H1 (cell line): ENCODE measurements at regions not wholly inside any gene's neighbourhood (a gene's known extent, or its start where the extent isn't known, plus 50 kb on each side); places are given as distances from the start of the nearest gene placed in this dataset.

Experiments
- ATF3 ChIP-seq: IDR thresholded peaks from 2 replicates; pipeline ENCODE4 v1.6.1; 2011; ENCODE audit warnings: low read depth, mild to moderate bottlenecking, low read length; ENCODE audit not compliant: insufficient read depth
- CTCF ChIP-seq, 3 experiments: IDR thresholded peaks; 1 replicate in 2 of 3; 2 replicates in 1 of 3; pipeline versions ENCODE4 v1.5.1 to v1.6.1; 2011; ENCODE audit warnings: low read length in 3 of 3, mild to moderate bottlenecking in 3 of 3, inconsistent platforms in 2 of 3, low read depth in 1 of 3, moderate library complexity in 1 of 3; ENCODE audit not compliant: insufficient read depth in 1 of 3; ENCODE audit errors: control extremely low read depth in 1 of 3
- KDM4A ChIP-seq: IDR thresholded peaks from one replicate; pipeline ENCODE4 v1.7.1; 2012; ENCODE audit warnings: low read depth, mild to moderate bottlenecking, moderate library complexity, low read length, inconsistent platforms; ENCODE audit not compliant: severe bottlenecking
- POLR2AphosphoS5 ChIP-seq: IDR thresholded peaks from 2 replicates; pipeline ENCODE4 v1.6.1; 2011; ENCODE audit warnings: low read depth, low read length
- RXRA ChIP-seq: IDR thresholded peaks from 2 replicates; pipeline ENCODE4 v1.6.1; 2011; ENCODE audit warnings: low read depth, mild to moderate bottlenecking, low read length, moderate library complexity; ENCODE audit not compliant: insufficient read depth
- SIX5 ChIP-seq: IDR thresholded peaks from 2 replicates; pipeline ENCODE4 v1.6.1; 2011; ENCODE audit warnings: mild to moderate bottlenecking, low read depth, low read length
- TAF1 ChIP-seq: IDR thresholded peaks from 2 replicates; pipeline ENCODE4 v1.6.1; 2011; ENCODE audit warnings: mild to moderate bottlenecking, low read depth, low read length
- USF2 ChIP-seq: IDR thresholded peaks from 2 replicates; pipeline ENCODE4 v1.6.1; 2011; ENCODE audit warnings: low read length, improper control_type of control experiment

DNA sequence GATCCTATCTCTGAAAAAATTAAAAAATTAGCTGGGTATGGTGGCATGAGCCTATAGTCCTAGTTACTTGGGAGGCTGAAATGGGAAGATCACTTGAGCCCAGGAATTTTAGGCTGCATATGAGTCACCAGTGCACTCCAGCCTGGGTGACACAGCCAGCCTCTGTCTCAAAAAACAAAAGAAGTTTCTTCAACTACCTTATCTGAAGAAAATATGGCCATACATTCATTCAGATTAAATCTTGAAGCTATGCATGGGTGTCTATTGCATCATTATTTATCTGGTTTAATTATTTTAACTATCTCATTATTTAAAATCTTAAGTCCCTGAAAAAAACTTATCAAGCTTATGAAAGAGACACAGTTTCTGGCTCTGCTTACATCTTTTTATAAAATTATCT is 204.1 kb downstream of the SIM1 start:
- TF ChIP-seq KDM4A = no peak
- TF ChIP-seq CTCF (IDR thresholded peaks at IDR 0.05; ENCODE audit: control extremely low read depth in 1 of 3, insufficient read depth in 1 of 3, low read depth in 1 of 3, low read length in 3 of 3) = no peak
- TF ChIP-seq POLR2AphosphoS5 = no peak
- no peak for TF ChIP-seq TAF1
- TF ChIP-seq USF2 = no peak
- TF ChIP-seq SIX5 = no peak
- TF ChIP-seq ATF3 = no peak
- TF ChIP-seq RXRA = no peak
